Peyer's patch (tissue), 4 donors: ENCODE measurements at regions not wholly inside any gene's neighbourhood (a gene's known extent, or its start where the extent isn't known, plus 50 kb on each side); places are given as distances from the start of the nearest gene placed in this dataset.

Source experiments
- CTCF ChIP-seq, 6 experiments: fragments of 450-650 bp in 4 of 6; fragments of 200-600 bp in 2 of 6; sonication (generic) in 1 of 6; IDR thresholded peaks; one replicate each; pipeline ENCODE4 v1.5.1; 2017 to 2019; ENCODE audit warnings: antibody characterized with exemption in 6 of 6, mild to moderate bottlenecking in 3 of 6, moderate library complexity in 1 of 6
- POLR2A ChIP-seq, 2 donors: fragments of 450-650 bp; IDR thresholded peaks; one replicate each; pipeline ENCODE4 v1.5.1; 2017; ENCODE audit warnings: antibody characterized with exemption in 2 of 2, mild to moderate bottlenecking in 2 of 2, moderate library complexity in 2 of 2

DNA sequence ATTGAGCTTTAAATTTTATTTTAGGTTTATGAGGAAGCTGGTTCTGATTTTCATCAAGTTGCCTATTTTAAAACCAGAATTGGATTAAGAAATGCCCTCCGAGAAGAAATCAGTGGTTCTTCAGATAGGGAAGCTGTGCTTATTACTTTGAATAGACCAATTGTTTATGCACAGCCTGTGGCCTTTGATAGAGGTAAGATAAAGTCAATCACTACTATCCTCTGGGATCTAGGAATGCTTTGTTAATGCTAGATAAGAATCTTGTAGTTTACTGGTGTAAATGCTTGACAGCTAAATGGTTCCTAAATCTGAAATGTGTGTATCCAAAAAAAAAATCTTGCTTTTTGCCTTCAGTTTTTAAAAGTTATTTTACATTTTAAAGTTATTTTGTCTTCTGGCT, 73.0 kb upstream of the ADAD1 start:
- TF ChIP-seq CTCF (IDR thresholded peaks at IDR 0.05) (no peak), POLR2A (IDR thresholded peaks at IDR 0.05) (no peak)
